Left colon (tissue), 2 donors: ENCODE measurements at regions not wholly inside any gene's neighbourhood (a gene's known extent, or its start where the extent isn't known, plus 50 kb on each side); places are given as distances from the start of the nearest gene placed in this dataset.

Experiments
- ATAC-seq: fragments of 200-7000 bp; cut with Tn5 transposase; one replicate; pipeline ENCODE4 v1.9.1; 2020; ENCODE audit warnings: mild to moderate bottlenecking, moderate library complexity
- DNase-seq, 2 donors: peaks; one replicate each; pipeline ENCODE4 v3.0.0-alpha.2; 2020
- intact Hi-C, 2 donors: fragments of 100-400 bp; cut with DNase I in 1 of 2; cut with micrococcal nuclease in 1 of 2; formaldehyde crosslinking; loops; one replicate each; pipeline versions ENCODE4 v1.11.2 to v1.14.0; 2022; cut with DNase I, micrococcal nuclease
- donor health status: DM: no; HTN: no; CAD: no.
- donor health status: DM: yes; HTN: yes; CAD: no.

GRCh38 chr10:75347186-75347585, 54.4 kb downstream of the ZNF503 start:
- intact Hi-C loops, result no loop called here

GRCh38 chr10:75345738-75346137, 55.8 kb downstream of the ZNF503 start:
- DNase-seq (no peak), ATAC-seq (no peak)
- intact Hi-C loops, result no loop called here

More at GRCh38 chr10:75347186-75347585, 54.4 kb downstream of the ZNF503 start:
- ATAC-seq, result no peak
- DNase-seq, result no peak

- DNase-seq (no peak), ATAC-seq (no peak)
- intact Hi-C loops, result no loop called here
Observed at GRCh38 chr10:75344170-75344569, 57.4 kb downstream of the ZNF503 start.

- intact Hi-C loops, result no loop called here
Observed at GRCh38 chr10:75342397-75342796, 59.2 kb downstream of the ZNF503 start.

GRCh38 chr10:75335983-75336382, 65.6 kb downstream of the ZNF503 start:
- ATAC-seq, result no peak
- no peak for DNase-seq

More at GRCh38 chr10:75342397-75342796, 59.2 kb downstream of the ZNF503 start:
- DNase-seq, result no peak
- no peak for ATAC-seq

GRCh38 chr10:75335191-75335590, 66.4 kb downstream of the ZNF503 start:
- ATAC-seq (no peak), DNase-seq (no peak)
- intact Hi-C loops, result no loop called here

More at GRCh38 chr10:75335983-75336382, 65.6 kb downstream of the ZNF503 start:
- intact Hi-C loops, result no loop called here

GRCh38 chr10:75334720-75335119, 66.8 kb downstream of the ZNF503 start:
- intact Hi-C loops, result no loop called here
- DNase-seq (no peak), ATAC-seq (peak; percentile 46)

- intact Hi-C loops, result no loop called here
- ATAC-seq, result no peak
- no peak for DNase-seq
Observed at GRCh38 chr10:75332081-75332480, 69.5 kb downstream of the ZNF503 start.

- intact Hi-C loops, result no loop called here
Observed at GRCh38 chr10:75331081-75331480, 70.5 kb downstream of the ZNF503 start.

GRCh38 chr10:75329190-75329745, 72.3 kb downstream of the ZNF503 start:
- ATAC-seq (no peak), DNase-seq (no peak)
- intact Hi-C loops, result no loop called here

More at GRCh38 chr10:75331081-75331480, 70.5 kb downstream of the ZNF503 start:
- ATAC-seq (no peak), DNase-seq (no peak)

GRCh38 chr10:75326306-75326705, 75.3 kb downstream of the ZNF503 start:
- no peak for DNase-seq
- intact Hi-C loops, result no loop called here
- no peak for ATAC-seq

GRCh38 chr10:75319274-75319673, 82.3 kb downstream of the ZNF503 start:
- DNase-seq (no peak), ATAC-seq (no peak)
- intact Hi-C loops, result no loop called here

- intact Hi-C loops, result no loop called here
- DNase-seq (no peak), ATAC-seq (no peak)
Observed at GRCh38 chr10:75314570-75314969, 78.8 kb upstream of the COMTD1 start.

GRCh38 chr10:75312440-75312839, 76.7 kb upstream of the COMTD1 start:
- ATAC-seq (no peak), DNase-seq (no peak)
- intact Hi-C loops, result no loop called here

GRCh38 chr10:75305675-75306074, 69.9 kb upstream of the COMTD1 start:
- DNase-seq (no peak), ATAC-seq (no peak)
- intact Hi-C loops, result no loop called here

- intact Hi-C loops, result no loop called here
- DNase-seq, result no peak
- no peak for ATAC-seq
Observed at GRCh38 chr10:75304741-75305390, 69.1 kb upstream of the COMTD1 start.

- intact Hi-C loops, result no loop called here
- DNase-seq (no peak), ATAC-seq (no peak)
Observed at GRCh38 chr10:75304313-75304712, 68.6 kb upstream of the COMTD1 start.

- DNase-seq (no peak), ATAC-seq (no peak)
- intact Hi-C loops, result no loop called here
Observed at GRCh38 chr10:75303045-75303777, 67.5 kb upstream of the COMTD1 start.

GRCh38 chr10:75302029-75302428, 66.3 kb upstream of the COMTD1 start:
- ATAC-seq (no peak), DNase-seq (no peak)
- intact Hi-C loops, result no loop called here

GRCh38 chr10:75297021-75297599, 61.4 kb upstream of the COMTD1 start:
- ATAC-seq (no peak), DNase-seq (no peak)
- intact Hi-C loops, result no loop called here
